Neuronal stem cell (in vitro differentiated cells): ENCODE measurements at regions not wholly inside any gene's neighbourhood (a gene's known extent, or its start where the extent isn't known, plus 50 kb on each side); places are given as distances from the start of the nearest gene placed in this dataset.

Experiments used
- DNase-seq: peaks from one replicate; pipeline ENCODE4 v3.0.0-alpha.2; 2013; ENCODE audit warnings: low spot score
- H2AFZ ChIP-seq: one replicate; pipeline ENCODE4 v1.6.1; 2013; ENCODE audit warnings: mild to moderate bottlenecking, low read length, inconsistent platforms
- H2AK5ac ChIP-seq: 2 replicates; pipeline ENCODE4 v1.6.1; 2013; ENCODE audit warnings: low read depth, mild to moderate bottlenecking, inconsistent platforms, low read length, moderate library complexity, mixed read lengths
- H2BK120ac ChIP-seq: 2 replicates; pipeline ENCODE4 v1.6.1; 2013; ENCODE audit warnings: low read depth, mild to moderate bottlenecking, inconsistent platforms, low read length, moderate library complexity, mixed read lengths
- H2BK12ac ChIP-seq: one replicate; pipeline ENCODE4 v1.6.1; 2013; ENCODE audit warnings: low read length, inconsistent platforms
- H2BK15ac ChIP-seq: 2 replicates; pipeline ENCODE4 v1.6.1; 2013; ENCODE audit warnings: mild to moderate bottlenecking, low read length, inconsistent platforms, mixed read lengths
- H2BK5ac ChIP-seq: one replicate; pipeline ENCODE4 v1.6.1; 2013; ENCODE audit warnings: inconsistent platforms, mild to moderate bottlenecking, low read length, moderate library complexity
- H3K14ac ChIP-seq: one replicate; pipeline ENCODE4 v1.6.1; 2013; ENCODE audit warnings: low read length, inconsistent platforms
- H3K18ac ChIP-seq: 2 replicates; pipeline ENCODE4 v1.6.1; 2013; ENCODE audit warnings: low read length, inconsistent platforms
- H3K23ac ChIP-seq: 2 replicates; pipeline ENCODE4 v1.6.1; 2013; ENCODE audit warnings: low read depth, mild to moderate bottlenecking, mixed read lengths, low read length, inconsistent platforms; ENCODE audit not compliant: poor library complexity
- H3K27ac ChIP-seq: replicated peaks from 3 replicates; pipeline ENCODE4 v1.5.1; 2013; ENCODE audit warnings: low read length, inconsistent platforms
- H3K27me3 ChIP-seq, 3 experiments: 2 replicates each; pipeline ENCODE4 v1.6.1; 2013; ENCODE audit warnings: low read length in 3 of 3, mild to moderate bottlenecking in 2 of 3, inconsistent platforms in 1 of 3, low read depth in 1 of 3, mixed read lengths in 1 of 3, moderate library complexity in 1 of 3; ENCODE audit not compliant: control insufficient read depth in 3 of 3, insufficient read depth in 3 of 3
- H3K36me3 ChIP-seq, 2 donors: replicated peaks in 1 of 2; 2 replicates each; pipeline ENCODE4 v1.6.1; 2013; ENCODE audit warnings: low read length in 2 of 2; ENCODE audit not compliant: control insufficient read depth in 2 of 2, insufficient read depth in 2 of 2
- H3K4ac ChIP-seq: 2 replicates; pipeline ENCODE4 v1.6.1; 2013; ENCODE audit warnings: inconsistent platforms, mild to moderate bottlenecking, low read length, moderate library complexity
- H3K4me1 ChIP-seq, 2 donors: 1 replicate in 1 of 2; 2 replicates in 1 of 2; pipeline ENCODE4 v1.6.1; 2013; ENCODE audit warnings: low read length in 2 of 2, low read depth in 1 of 2; ENCODE audit not compliant: control insufficient read depth in 2 of 2, insufficient read depth in 1 of 2
- H3K4me2 ChIP-seq: one replicate; pipeline ENCODE4 v1.6.1; 2013; ENCODE audit warnings: mild to moderate bottlenecking, low read length, inconsistent platforms; ENCODE audit not compliant: insufficient read depth, poor library complexity, severe bottlenecking
- H3K4me3 ChIP-seq, 2 donors: 2 replicates each; pipeline ENCODE4 v1.5.1; 2013; ENCODE audit warnings: low read length in 2 of 2, mild to moderate bottlenecking in 2 of 2, inconsistent platforms in 1 of 2, moderate library complexity in 1 of 2
- H3K79me1 ChIP-seq: one replicate; pipeline ENCODE4 v1.6.1; 2013; ENCODE audit warnings: low read depth, mild to moderate bottlenecking, inconsistent platforms, low read length, moderate library complexity
- H3K9ac ChIP-seq: one replicate; pipeline ENCODE4 v1.6.1; 2013; ENCODE audit warnings: mild to moderate bottlenecking, low read depth, low read length, inconsistent platforms; ENCODE audit not compliant: poor library complexity
- H3K9me3 ChIP-seq, 2 donors: replicated peaks in 1 of 2; 2 replicates each; pipeline versions ENCODE3 to v1.6.1; 2013; ENCODE audit warnings: low read length in 2 of 2, mild to moderate bottlenecking in 2 of 2, inconsistent platforms in 1 of 2, low read depth in 1 of 2, mixed read lengths in 1 of 2, moderate library complexity in 1 of 2; ENCODE audit not compliant: control insufficient read depth in 2 of 2, insufficient read depth in 1 of 2
- H4K8ac ChIP-seq: one replicate; pipeline ENCODE4 v1.6.1; 2013; ENCODE audit warnings: low read depth, mild to moderate bottlenecking, inconsistent platforms, low read length, moderate library complexity
- H4K91ac ChIP-seq: one replicate; pipeline ENCODE4 v1.6.1; 2013; ENCODE audit warnings: low read length, low read depth, mild to moderate bottlenecking, inconsistent platforms; ENCODE audit not compliant: poor library complexity
- WGBS, 2 donors: extraction: QIAGEN DNeasy Blood & Tissue Kit; methylation state at CpG; one replicate each; pipeline ENCODE4 v1.1.7; 2013; ENCODE audit warnings: missing lambda C conversion rate in 2 of 2, mixed read lengths in 1 of 2; ENCODE audit not compliant: insufficient read length in 2 of 2, insufficient replicate concordance in 1 of 2; ENCODE audit errors: extremely low coverage in 2 of 2; 5-methylcytosine and 5-hydroxymethylcytosine counted together

- no peak for DNase-seq
- Histone ChIP-seq H2AK5ac (no peak overlapping the region), H3K18ac (no peak overlapping the region), H3K4me3 (no peak overlapping the region), H3K9me3 (no peaks in the 10 kb centered on the region), H3K4me1 (peaks cover 0 to 13% of the 10 kb centered on the region in 2 donors), H2BK12ac (no peak overlapping the region), H3K4me2 (no peak overlapping the region), H3K4ac (no peak overlapping the region), H3K9ac (no peak overlapping the region), H3K23ac (peak overlapping the region; percentile 77), H2BK15ac (peak overlapping the region; percentile 59), H3K36me3 (no peaks in the 10 kb centered on the region), H2BK120ac (no peak overlapping the region), H2AFZ (no peak overlapping the region), H3K79me1 (no peaks in the 10 kb centered on the region), H3K14ac (no peak overlapping the region), H4K91ac (no peak overlapping the region), H3K27ac (no peak overlapping the region), H4K8ac (no peak overlapping the region), H3K27me3 (peaks cover 0 to 19% (median 0%) of the 10 kb centered on the region in 3 experiments), H2BK5ac (no peak overlapping the region)
- no CpG with 5 or more reads among the region's 9 CpGs for WGBS, 2 donors
Measured at GRCh38 chr1:31507221-31507620, 69.1 kb upstream of the TINAGL1 start.

GRCh38 chr1:31507676-31508530 lies 68.4 kb upstream of the TINAGL1 start:
- Histone ChIP-seq H2BK120ac (no peak overlapping the region), H4K8ac (no peak overlapping the region), H3K4me3 (no peak overlapping the region), H3K36me3 (no peaks in the 10 kb centered on the region), H3K18ac (no peak overlapping the region), H3K27me3 (peaks cover 0 to 16% (median 0%) of the 10 kb centered on the region in 3 experiments), H3K4me2 (no peak overlapping the region), H3K9me3 (no peaks in the 10 kb centered on the region), H3K9ac (no peak overlapping the region), H3K79me1 (no peaks in the 10 kb centered on the region), H4K91ac (no peak overlapping the region), H2BK12ac (no peak overlapping the region), H3K4ac (no peak overlapping the region), H3K14ac (peak overlapping the region; percentile 47), H3K23ac (peak overlapping the region; percentile 77), H3K4me1 (peaks cover 0 to 13% of the 10 kb centered on the region in 2 donors), H2BK5ac (no peak overlapping the region), H2AK5ac (peak overlapping the region; percentile 34), H2AFZ (no peak overlapping the region), H3K27ac (no peak overlapping the region), H2BK15ac (peak overlapping the region; percentile 59)
- WGBS, 2 donors, result no CpG with 5 or more reads among the region's 20 CpGs
- no peak for DNase-seq

GRCh38 chr1:31509124-31510072 lies 66.9 kb upstream of the TINAGL1 start:
- H3K27me3 ChIP-seq, result peaks cover 0 to 4% (median 0%) of the 10 kb centered on the region in 3 experiments
- WGBS, 2 donors, result no CpG with 5 or more reads among the region's 7 CpGs

More at GRCh38 chr1:31509124-31510072, 66.9 kb upstream of the TINAGL1 start:
- Histone ChIP-seq H4K91ac (no peak overlapping the region), H3K14ac (peak overlapping the region; percentile 84), H4K8ac (no peak overlapping the region), H3K9ac (no peak overlapping the region), H2AFZ (no peak overlapping the region), H2BK15ac (no peak overlapping the region), H3K23ac (peak overlapping the region; percentile 59), H3K18ac (peak overlapping the region; percentile 44), H3K9me3 (no peaks in the 10 kb centered on the region), H3K4me2 (no peak overlapping the region), H2BK5ac (no peak overlapping the region), H2BK12ac (peak overlapping the region; percentile 16), H3K4me1 (peaks cover 0 to 4% of the 10 kb centered on the region in 2 donors), H3K36me3 (no peaks in the 10 kb centered on the region), H3K27ac (no peak overlapping the region), H2BK120ac (no peak overlapping the region), H3K4ac (no peak overlapping the region), H2AK5ac (no peak overlapping the region), H3K4me3 (no peak overlapping the region), H3K79me1 (no peaks in the 10 kb centered on the region)
- no peak for DNase-seq
